HG02678 (cell line): ENCODE measurements at regions not wholly inside any gene's neighbourhood (a gene's known extent, or its start where the extent isn't known, plus 50 kb on each side); places are given as distances from the start of the nearest gene placed in this dataset.

Experiments used
- ATAC-seq: cut with Tn5 transposase; IDR thresholded peaks from one replicate; pipeline ENCODE4 v1.9.1; 2021; ENCODE audit warnings: mild to moderate bottlenecking, moderate library complexity; ENCODE audit not compliant: unreplicated experiment

- no peak for ATAC-seq
Observed at GRCh38 chr13:40272776-40273139, 393.7 kb downstream of the FOXO1 start.

GRCh38 chr13:40273253-40274025 lies 393.0 kb downstream of the FOXO1 start:
- no peak for ATAC-seq

- no peak for ATAC-seq
Observed at GRCh38 chr13:40274103-40274502, 392.3 kb downstream of the FOXO1 start.

GRCh38 chr13:40275155-40275554 lies 391.3 kb downstream of the FOXO1 start:
- no peak for ATAC-seq

GRCh38 chr13:40275636-40276035 lies 390.8 kb downstream of the FOXO1 start:
- no peak for ATAC-seq

- ATAC-seq: no peak
Observed at GRCh38 chr13:40283666-40284065, 382.8 kb downstream of the FOXO1 start.

GRCh38 chr13:40285634-40286033 lies 380.8 kb downstream of the FOXO1 start:
- ATAC-seq: no peak

- no peak for ATAC-seq
Observed at GRCh38 chr13:40287428-40287827, 379.0 kb downstream of the FOXO1 start.

GRCh38 chr13:40288259-40288658 lies 378.2 kb downstream of the FOXO1 start:
- ATAC-seq: no peak

- ATAC-seq: no peak
Observed at GRCh38 chr13:40290758-40291157, 375.7 kb downstream of the FOXO1 start.

GRCh38 chr13:40292108-40292507 lies 374.3 kb downstream of the FOXO1 start:
- no peak for ATAC-seq

- ATAC-seq: no peak
Observed at GRCh38 chr13:40292536-40292935, 373.9 kb downstream of the FOXO1 start.

- ATAC-seq: no peak
Observed at GRCh38 chr13:40302351-40302750, 364.1 kb downstream of the FOXO1 start.

GRCh38 chr13:40304391-40304790 lies 362.1 kb downstream of the FOXO1 start:
- no peak for ATAC-seq

- no peak for ATAC-seq
Observed at GRCh38 chr13:40306817-40307216, 359.6 kb downstream of the FOXO1 start.

- no peak for ATAC-seq
Observed at GRCh38 chr13:40309881-40310280, 356.6 kb downstream of the FOXO1 start.

- no peak for ATAC-seq
Observed at GRCh38 chr13:40311356-40312101, 354.9 kb downstream of the FOXO1 start.

GRCh38 chr13:40313269-40314200 lies 352.9 kb downstream of the FOXO1 start:
- no peak for ATAC-seq

GRCh38 chr13:40315416-40316064 lies 350.9 kb downstream of the FOXO1 start:
- ATAC-seq: no peak

GRCh38 chr13:40316301-40316700 lies 350.1 kb downstream of the FOXO1 start:
- no peak for ATAC-seq

GRCh38 chr13:40317980-40318327 lies 348.5 kb downstream of the FOXO1 start:
- no peak for ATAC-seq
